ENCODE measurements at regions not wholly inside any gene's neighbourhood (a gene's known extent, or its start where the extent isn't known, plus 50 kb on each side); places are given as distances from the start of the nearest gene placed in this dataset.

- in situ Hi-C loops (cut with HindIII; ENCODE audit: low sequenced_read_pairs): no loop called here
- DNase-seq (ENCODE audit: low spot score): no peak
Observed at GRCh38 chr3:76949033-76949432, 90.9 kb upstream of the ROBO2 start.

- in situ Hi-C loops (cut with HindIII; ENCODE audit: low sequenced_read_pairs): no loop called here
- DNase-seq (ENCODE audit: low spot score): no peak
Observed at GRCh38 chr3:76949462-76949861, 90.4 kb upstream of the ROBO2 start.

DNA sequence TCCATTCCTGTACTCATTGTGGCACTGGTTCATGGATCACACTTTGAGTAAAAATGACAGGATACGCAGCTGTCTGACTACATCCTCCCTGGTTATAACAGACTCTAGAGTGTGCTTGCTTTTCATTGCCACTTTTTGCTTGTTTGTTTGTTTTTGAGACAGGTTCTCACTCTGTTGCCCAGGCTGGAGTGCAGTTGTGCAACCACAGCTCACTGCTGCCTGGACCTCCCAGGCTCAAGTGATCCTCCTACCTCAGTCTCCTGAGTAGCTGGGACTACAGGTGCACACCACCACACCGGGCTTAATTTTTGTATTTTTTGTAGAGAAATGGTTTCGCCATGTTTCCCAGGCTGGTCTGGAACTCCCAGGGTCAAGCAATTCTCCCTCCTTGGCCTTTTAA lies 89.3 kb upstream of the ROBO2 start:
- no peak for DNase-seq (ENCODE audit: low spot score)
- in situ Hi-C loops (cut with HindIII; ENCODE audit: low sequenced_read_pairs): no loop called here

- in situ Hi-C loops (cut with HindIII; ENCODE audit: low sequenced_read_pairs): no loop called here
- DNase-seq (ENCODE audit: low spot score): no peak
Observed at GRCh38 chr3:76954412-76954811, 85.5 kb upstream of the ROBO2 start.

GRCh38 chr3:76958274-76958673 lies 81.6 kb upstream of the ROBO2 start:
- in situ Hi-C loops (cut with HindIII; ENCODE audit: low sequenced_read_pairs): no loop called here
- DNase-seq (ENCODE audit: low spot score): no peak

DNA sequence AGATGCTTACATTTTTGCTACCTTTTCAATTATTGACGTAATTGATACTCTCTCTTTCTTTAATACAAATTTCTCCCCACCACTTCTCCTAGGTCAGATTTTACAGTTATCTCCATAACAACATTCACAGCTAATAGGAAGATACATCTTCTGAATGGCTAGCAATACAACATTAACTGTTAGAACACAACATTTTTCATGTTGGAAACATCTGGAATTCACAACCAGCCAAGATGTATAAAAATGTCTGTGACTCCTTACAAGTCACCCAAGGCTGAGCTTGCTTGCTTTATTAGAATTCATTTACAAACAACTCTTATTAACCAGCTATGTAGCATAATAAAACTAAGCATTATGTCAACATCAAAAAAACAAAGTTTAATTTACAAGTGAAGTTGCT lies 81.0 kb upstream of the ROBO2 start:
- no peak for DNase-seq (ENCODE audit: low spot score)
- in situ Hi-C loops (cut with HindIII; ENCODE audit: low sequenced_read_pairs): no loop called here

DNA sequence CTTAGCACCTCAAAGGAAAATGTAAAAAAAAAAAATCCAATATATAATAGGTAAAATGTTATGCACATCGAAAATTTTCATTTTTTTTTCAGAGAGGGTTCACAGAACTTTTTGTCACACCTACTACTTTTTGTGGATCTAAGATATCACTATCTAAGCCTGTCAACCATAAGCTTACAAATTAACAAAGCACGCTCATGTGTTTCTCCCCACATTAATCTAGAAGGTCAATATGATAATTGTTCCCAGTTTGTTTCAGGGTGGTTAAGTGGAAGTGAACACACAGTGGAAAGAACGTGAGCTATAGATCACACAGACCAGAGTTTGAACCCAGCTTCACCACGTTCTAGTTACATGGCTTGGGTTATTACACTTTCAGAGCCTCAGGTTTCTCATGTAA lies 78.6 kb upstream of the ROBO2 start:
- in situ Hi-C loops (cut with HindIII; ENCODE audit: low sequenced_read_pairs): no loop called here
- no peak for DNase-seq (ENCODE audit: low spot score)

- DNase-seq (ENCODE audit: low spot score): no peak
Observed at GRCh38 chr3:76965122-76965725, 74.7 kb upstream of the ROBO2 start.

GRCh38 chr3:76969471-76969870 lies 70.4 kb upstream of the ROBO2 start:
- in situ Hi-C loops (cut with HindIII; ENCODE audit: low sequenced_read_pairs): no loop called here
- no peak for DNase-seq (ENCODE audit: low spot score)

More at GRCh38 chr3:76965122-76965725, 74.7 kb upstream of the ROBO2 start:
- in situ Hi-C loops (cut with HindIII; ENCODE audit: low sequenced_read_pairs): no loop called here

GRCh38 chr3:76969996-76970615 lies 69.8 kb upstream of the ROBO2 start:
- in situ Hi-C loops (cut with HindIII; ENCODE audit: low sequenced_read_pairs): no loop called here
- DNase-seq (ENCODE audit: low spot score): no peak

- in situ Hi-C loops (cut with HindIII; ENCODE audit: low sequenced_read_pairs): no loop called here
- no peak for DNase-seq (ENCODE audit: low spot score)
Observed at GRCh38 chr3:76972624-76973296, 67.1 kb upstream of the ROBO2 start.

DNA sequence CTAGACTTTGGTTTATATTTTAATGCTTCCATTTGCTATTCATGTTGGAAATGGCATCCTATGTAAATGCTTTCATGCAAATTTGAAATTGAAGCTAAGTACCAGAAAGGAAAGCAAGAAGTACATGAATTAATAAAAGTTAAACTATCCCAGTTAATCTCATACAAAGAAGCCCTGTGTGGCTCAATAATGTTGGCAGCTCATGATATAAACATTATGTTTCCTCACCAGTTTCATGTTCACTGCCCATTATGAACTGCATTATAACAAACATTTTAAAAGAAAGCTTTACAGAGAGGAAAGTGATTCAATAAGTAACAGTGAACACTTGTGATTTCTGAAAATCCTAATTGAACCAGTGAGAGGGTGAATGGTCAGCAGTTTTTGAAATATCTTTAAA lies 62.9 kb upstream of the ROBO2 start:
- in situ Hi-C loops (cut with HindIII; ENCODE audit: low sequenced_read_pairs): no loop called here
- no peak for DNase-seq (ENCODE audit: low spot score)

- no peak for DNase-seq (ENCODE audit: low spot score)
- in situ Hi-C loops (cut with HindIII; ENCODE audit: low sequenced_read_pairs): no loop called here
Observed at GRCh38 chr3:76985645-76986044, 54.3 kb upstream of the ROBO2 start.

DNA sequence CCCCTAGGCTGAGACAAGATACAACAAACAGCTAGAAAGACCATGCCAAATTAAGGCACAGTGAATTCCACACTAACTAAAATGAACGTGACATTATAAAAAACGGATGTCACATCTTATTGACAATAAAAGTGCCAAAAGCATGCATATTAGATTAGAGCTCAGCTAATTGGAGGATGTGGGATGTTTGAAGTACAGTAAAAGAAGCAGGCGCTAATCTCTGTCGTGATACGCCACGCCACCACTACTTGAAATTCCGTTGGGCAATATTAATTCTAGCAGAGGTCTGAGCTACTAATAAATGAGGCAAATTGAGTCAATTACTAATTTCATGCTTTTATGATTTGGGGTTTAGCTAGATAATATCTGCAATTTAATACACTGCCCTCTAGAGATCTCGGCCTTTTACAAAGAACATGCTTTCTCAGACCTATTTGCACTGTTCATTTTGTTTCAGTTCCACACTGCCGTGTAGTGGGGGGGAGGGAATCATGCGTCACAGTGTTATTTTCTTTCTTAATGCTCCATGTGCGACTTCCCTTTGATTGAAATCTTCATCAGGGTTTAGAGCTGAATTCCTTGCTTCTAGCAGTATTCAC lies 52.9 kb upstream of the ROBO2 start:
- in situ Hi-C loops (cut with HindIII; ENCODE audit: low sequenced_read_pairs): no loop called here
- DNase-seq (ENCODE audit: low spot score): no peak
